WTC11 (cell line): ENCODE measurements at regions not wholly inside any gene's neighbourhood (a gene's known extent, or its start where the extent isn't known, plus 50 kb on each side); places are given as distances from the start of the nearest gene placed in this dataset.

Experiments
- ATAC-seq: fragments of 200-7000 bp; cut with Tn5 transposase; 2 replicates; pipeline ENCODE4 v1.10.0; 2021; ENCODE audit warnings: mild to moderate bottlenecking, moderate library complexity
- CTCF ChIA-PET: fragments of 300-600 bp; sonication (Branson Sonifier 250); formaldehyde crosslinking; loops from one replicate; lab custom pipeline; 2021; ENCODE audit warnings: antibody characterized with exemption; lab: Charles Lee
- POLR2A ChIA-PET: fragments of 350-600 bp; sonication (Branson Sonifier 250); formaldehyde crosslinking; loops from one replicate; lab custom pipeline; 2021; ENCODE audit warnings: antibody characterized with exemption; lab: Charles Lee
- DNase-seq: peaks from one replicate; pipeline ENCODE4 v3.0.0; 2021; ENCODE audit warnings: low spot score
- H3K27ac Mint-ChIP-seq: 2 replicates; pipeline ENCODE4 v1.8.0; 2021; ENCODE audit warnings: mixed read lengths
- H3K27me3 Mint-ChIP-seq: 2 replicates; pipeline ENCODE4 v1.8.0; 2021; ENCODE audit warnings: low read depth, mild to moderate bottlenecking, moderate library complexity, mixed read lengths
- H3K36me3 Mint-ChIP-seq: 2 replicates; pipeline ENCODE4 v1.8.0; 2021; ENCODE audit warnings: mixed read lengths
- H3K4me1 Mint-ChIP-seq: 2 replicates; pipeline ENCODE4 v1.8.0; 2022; ENCODE audit warnings: mixed read lengths
- H3K4me3 Mint-ChIP-seq: 2 replicates; pipeline ENCODE4 v1.8.0; 2021; ENCODE audit warnings: mild to moderate bottlenecking, moderate library complexity, mixed read lengths
- H3K9me3 Mint-ChIP-seq: 2 replicates; pipeline ENCODE4 v1.8.0; 2021; ENCODE audit warnings: mixed read lengths
- AFF4 ChIP-seq: sonication (generic); formaldehyde crosslinking; IDR thresholded peaks from 2 replicates; pipeline ENCODE4 v1.8.1; 2023; ENCODE audit warnings: mild to moderate bottlenecking, missing genetic modification reagents, borderline replicate concordance
- ESRRA ChIP-seq: sonication (generic); formaldehyde crosslinking; IDR thresholded peaks from 2 replicates; pipeline ENCODE4 v1.8.1; 2022; ENCODE audit warnings: mild to moderate bottlenecking, missing genetic modification reagents, borderline replicate concordance
- FOXP4 ChIP-seq: sonication (generic); formaldehyde crosslinking; IDR thresholded peaks from 2 replicates; pipeline ENCODE4 v1.8.0; 2022; ENCODE audit warnings: mild to moderate bottlenecking, missing genetic modification reagents
- IRF1 ChIP-seq: sonication (generic); formaldehyde crosslinking; IDR thresholded peaks from 2 replicates; pipeline ENCODE4 v1.8.0; 2023; ENCODE audit warnings: missing genetic modification reagents
- JAZF1 ChIP-seq: fragments of 250-450 bp; sonication (Bioruptor Pico); IDR thresholded peaks from 2 replicates; pipeline ENCODE4 v1.9.0; 2021; ENCODE audit warnings: moderate library complexity, mild to moderate bottlenecking, inconsistent platforms
- MAX ChIP-seq: sonication (generic); formaldehyde crosslinking; IDR thresholded peaks from 2 replicates; pipeline ENCODE4 v1.8.0; 2022; ENCODE audit warnings: mild to moderate bottlenecking, missing genetic modification reagents
- NFYB ChIP-seq: sonication (generic); formaldehyde crosslinking; conservative IDR thresholded peaks from 2 replicates; pipeline ENCODE4 v1.8.0; 2022; ENCODE audit warnings: low read depth, missing genetic modification reagents
- NR1H2 ChIP-seq: sonication (generic); formaldehyde crosslinking; IDR thresholded peaks from 2 replicates; pipeline ENCODE4 v1.9.0; 2021; ENCODE audit warnings: mild to moderate bottlenecking, moderate library complexity, missing genetic modification reagents
- PRRX2 ChIP-seq: fragments of 250-450 bp; sonication (Bioruptor Pico); IDR thresholded peaks from 2 replicates; pipeline ENCODE4 v1.8.0; 2021; ENCODE audit warnings: mild to moderate bottlenecking
- SOX15 ChIP-seq: fragments of 250-450 bp; sonication (Bioruptor Pico); IDR thresholded peaks from 2 replicates; pipeline ENCODE4 v1.9.0; 2021; ENCODE audit warnings: mild to moderate bottlenecking
- TEAD4 ChIP-seq: sonication (generic); formaldehyde crosslinking; IDR thresholded peaks from 2 replicates; pipeline ENCODE4 v1.8.0; 2022; ENCODE audit warnings: mild to moderate bottlenecking, missing genetic modification reagents
- USF2 ChIP-seq: sonication (generic); formaldehyde crosslinking; IDR thresholded peaks from 2 replicates; pipeline ENCODE4 v1.8.1; 2023; ENCODE audit warnings: mild to moderate bottlenecking, missing genetic modification reagents, moderate library complexity
- ZBTB43 ChIP-seq: sonication (generic); formaldehyde crosslinking; IDR thresholded peaks from 2 replicates; pipeline ENCODE4 v1.8.1; 2023; ENCODE audit warnings: mild to moderate bottlenecking, missing genetic modification reagents
- ZNF219 ChIP-seq: sonication (generic); formaldehyde crosslinking; IDR thresholded peaks from 2 replicates; pipeline ENCODE4 v1.8.0; 2023; ENCODE audit warnings: missing genetic modification reagents, mild to moderate bottlenecking, borderline replicate concordance
- ZNF263 ChIP-seq: sonication (generic); formaldehyde crosslinking; IDR thresholded peaks from 2 replicates; pipeline ENCODE4 v1.8.1; 2022; ENCODE audit warnings: low read depth, mild to moderate bottlenecking, moderate library complexity, missing genetic modification reagents
- ZNF423 ChIP-seq: fragments of 250-450 bp; sonication (Bioruptor Pico); IDR thresholded peaks from 2 replicates; pipeline ENCODE4 v2.1.2; 2022; ENCODE audit warnings: mild to moderate bottlenecking, moderate library complexity
- ZNF512 ChIP-seq: sonication (generic); formaldehyde crosslinking; IDR thresholded peaks from 2 replicates; pipeline ENCODE4 v1.8.1; 2022; ENCODE audit warnings: missing genetic modification reagents, borderline replicate concordance

GRCh38 chr4:108355902-108356535 is 187.3 kb upstream of the LEF1 start (continued):
- TF ChIP-seq ZBTB43 (CRISPR knock-in tag) (no peak), ZNF423 (CRISPR knock-in tag) (no peak), AFF4 (CRISPR knock-in tag) (no peak), FOXP4 (CRISPR knock-in tag) (no peak), JAZF1 (CRISPR knock-in tag) (no peak), ESRRA (CRISPR knock-in tag) (no peak)

- Mint-ChIP-seq H3K36me3 (no peaks in the 10 kb centered on the region), H3K4me3 (no peak overlapping the region), H3K27me3 (no peaks in the 10 kb centered on the region), H3K4me1 (peaks cover 6% of the 10 kb centered on the region), H3K9me3 (no peaks in the 10 kb centered on the region), H3K27ac (no peak overlapping the region)
- DNase-seq (no peak), ATAC-seq (no peak)
- TF ChIP-seq SOX15 (CRISPR knock-in tag) (no peak), JAZF1 (CRISPR knock-in tag) (no peak), USF2 (CRISPR knock-in tag) (no peak), IRF1 (CRISPR knock-in tag) (no peak)
- POLR2A ChIA-PET: no interaction called here
- CTCF ChIA-PET: interaction anchor here (1.2 kb wide), 1 partner anchor 217 kb away, joined by 4 read pairs; no protein-coding TSS in a partner anchor
Observed at GRCh38 chr4:108355186-108355901, 186.6 kb upstream of the LEF1 start.

GRCh38 chr4:108352664-108353308 is 184.1 kb upstream of the LEF1 start:
- Mint-ChIP-seq H3K9me3 (peaks cover 6% of the 10 kb centered on the region), H3K4me1 (no peaks in the 10 kb centered on the region), H3K36me3 (no peaks in the 10 kb centered on the region), H3K27me3 (no peaks in the 10 kb centered on the region), H3K27ac (no peak overlapping the region), H3K4me3 (no peak overlapping the region)
- ATAC-seq: no peak
- no peak for DNase-seq
- ChIA-PET POLR2A (no interaction called here), CTCF (no interaction called here)
- no peak for TF ChIP-seq NFYB (CRISPR knock-in tag)
- no peak for TF ChIP-seq FOXP4 (CRISPR knock-in tag)
- TF ChIP-seq ZNF512 (CRISPR knock-in tag): no peak
- no peak for TF ChIP-seq ZNF263 (CRISPR knock-in tag)
- no peak for TF ChIP-seq TEAD4 (CRISPR knock-in tag)
- no peak for TF ChIP-seq MAX (CRISPR knock-in tag)
- no peak for TF ChIP-seq ZNF219 (CRISPR knock-in tag)
- no peak for TF ChIP-seq NR1H2
- TF ChIP-seq PRRX2 (CRISPR knock-in tag): no peak
